ENCODE measurements at regions not wholly inside any gene's neighbourhood (a gene's known extent, or its start where the extent isn't known, plus 50 kb on each side); places are given as distances from the start of the nearest gene placed in this dataset.
"Not testable (repeated sequence)": the region's sequence is repeated elsewhere in the genome, so short reads cannot be mapped to it uniquely, and the experiment has no call there.

GRCh38 chr1:146748686-146749085 is 189.4 kb upstream of the NBPF12 start:
- DNase-seq (ENCODE audit: low read depth in 1 of 2, low spot score in 1 of 2); in situ Hi-C loops (cut with HindIII; ENCODE audit: low pct_unique_long_range_greater_than_20kb, low sequenced_read_pairs): not testable (repeated sequence)

GRCh38 chr1:146731981-146732680 is 206.0 kb upstream of the NBPF12 start:
- DNase-seq (ENCODE audit: low read depth in 1 of 2, low spot score in 1 of 2); in situ Hi-C loops (cut with HindIII; ENCODE audit: low pct_unique_long_range_greater_than_20kb, low sequenced_read_pairs): not testable (repeated sequence)

- in situ Hi-C loops (cut with HindIII; ENCODE audit: low pct_unique_long_range_greater_than_20kb, low sequenced_read_pairs); DNase-seq (ENCODE audit: low read depth in 1 of 2, low spot score in 1 of 2): not testable (repeated sequence)
These were observed 208.3 kb upstream of the NBPF12 start for GRCh38 chr1:146729642-146730344.

GRCh38 chr1:146715054-146715453 is 223.1 kb upstream of the NBPF12 start:
- in situ Hi-C loops (cut with HindIII; ENCODE audit: low pct_unique_long_range_greater_than_20kb, low sequenced_read_pairs); DNase-seq (ENCODE audit: low read depth in 1 of 2, low spot score in 1 of 2): not testable (repeated sequence)

GRCh38 chr1:146710838-146711521 is 227.1 kb upstream of the NBPF12 start:
- DNase-seq (ENCODE audit: low read depth in 1 of 2, low spot score in 1 of 2), result peak in 1 of 2 experiments; percentile 75
- in situ Hi-C loops (cut with HindIII; ENCODE audit: low pct_unique_long_range_greater_than_20kb, low sequenced_read_pairs), result not testable (repeated sequence)

GRCh38 chr1:146709302-146709701 is 228.8 kb upstream of the NBPF12 start:
- DNase-seq (ENCODE audit: low read depth in 1 of 2, low spot score in 1 of 2); in situ Hi-C loops (cut with HindIII; ENCODE audit: low pct_unique_long_range_greater_than_20kb, low sequenced_read_pairs): not testable (repeated sequence)

GRCh38 chr1:146704162-146704724 is 233.9 kb upstream of the NBPF12 start:
- DNase-seq (ENCODE audit: low read depth in 1 of 2, low spot score in 1 of 2); in situ Hi-C loops (cut with HindIII; ENCODE audit: low pct_unique_long_range_greater_than_20kb, low sequenced_read_pairs): not testable (repeated sequence)

- DNase-seq (ENCODE audit: low read depth in 1 of 2, low spot score in 1 of 2); in situ Hi-C loops (cut with HindIII; ENCODE audit: low pct_unique_long_range_greater_than_20kb, low sequenced_read_pairs): not testable (repeated sequence)
These were observed 236.8 kb upstream of the NBPF12 start for GRCh38 chr1:146701320-146701719.

GRCh38 chr1:146695388-146695787 is 242.7 kb upstream of the NBPF12 start:
- in situ Hi-C loops (cut with HindIII; ENCODE audit: low pct_unique_long_range_greater_than_20kb, low sequenced_read_pairs); DNase-seq (ENCODE audit: low read depth in 1 of 2, low spot score in 1 of 2): not testable (repeated sequence)

- in situ Hi-C loops (cut with HindIII; ENCODE audit: low pct_unique_long_range_greater_than_20kb, low sequenced_read_pairs); DNase-seq (ENCODE audit: low read depth in 1 of 2, low spot score in 1 of 2): not testable (repeated sequence)
These were observed 246.3 kb upstream of the NBPF12 start for GRCh38 chr1:146691798-146692197.

- in situ Hi-C loops (cut with HindIII; ENCODE audit: low pct_unique_long_range_greater_than_20kb, low sequenced_read_pairs); DNase-seq (ENCODE audit: low read depth in 1 of 2, low spot score in 1 of 2): not testable (repeated sequence)
These were observed 249.2 kb upstream of the NBPF12 start for GRCh38 chr1:146688893-146689292.

GRCh38 chr1:146686777-146687366 is 251.3 kb upstream of the NBPF12 start:
- DNase-seq (ENCODE audit: low read depth in 1 of 2, low spot score in 1 of 2); in situ Hi-C loops (cut with HindIII; ENCODE audit: low pct_unique_long_range_greater_than_20kb, low sequenced_read_pairs): not testable (repeated sequence)

- not testable (repeated sequence) for DNase-seq (ENCODE audit: low read depth in 1 of 2, low spot score in 1 of 2)
These were observed 255.0 kb upstream of the NBPF12 start for GRCh38 chr1:146683126-146683429.

GRCh38 chr1:146682227-146683125 is 255.6 kb upstream of the NBPF12 start:
- DNase-seq (ENCODE audit: low read depth in 1 of 2, low spot score in 1 of 2); in situ Hi-C loops (cut with HindIII; ENCODE audit: low pct_unique_long_range_greater_than_20kb, low sequenced_read_pairs): not testable (repeated sequence)

More at GRCh38 chr1:146683126-146683429, 255.0 kb upstream of the NBPF12 start:
- in situ Hi-C loops (cut with HindIII; ENCODE audit: low pct_unique_long_range_greater_than_20kb, low sequenced_read_pairs), result not testable (repeated sequence)

- in situ Hi-C loops (cut with HindIII; ENCODE audit: low pct_unique_long_range_greater_than_20kb, low sequenced_read_pairs); DNase-seq (ENCODE audit: low read depth in 1 of 2, low spot score in 1 of 2): not testable (repeated sequence)
These were observed 264.3 kb upstream of the NBPF12 start for GRCh38 chr1:146673729-146674299.

- in situ Hi-C loops (cut with HindIII; ENCODE audit: low pct_unique_long_range_greater_than_20kb, low sequenced_read_pairs); DNase-seq (ENCODE audit: low read depth in 1 of 2, low spot score in 1 of 2): not testable (repeated sequence)
These were observed 265.5 kb upstream of the NBPF12 start for GRCh38 chr1:146672608-146673007.

GRCh38 chr1:146671588-146671987 is 266.5 kb upstream of the NBPF12 start:
- in situ Hi-C loops (cut with HindIII; ENCODE audit: low pct_unique_long_range_greater_than_20kb, low sequenced_read_pairs); DNase-seq (ENCODE audit: low read depth in 1 of 2, low spot score in 1 of 2): not testable (repeated sequence)

Measured in T47D (cell line).